Neural cell (in vitro differentiated cells): ENCODE measurements at regions not wholly inside any gene's neighbourhood (a gene's known extent, or its start where the extent isn't known, plus 50 kb on each side); places are given as distances from the start of the nearest gene placed in this dataset.

Source experiments
- H2AFZ ChIP-seq: fragments of 200-600, 300-800 bp; sonication (generic), shearing (Covaris generic); 2 replicates; pipeline ENCODE4 v1.6.0; 2014; ENCODE audit warnings: low read depth, mild to moderate bottlenecking, antibody characterized with exemption, low read length, moderate library complexity
- H3F3A ChIP-seq: fragments of 200-600 bp; shearing (Covaris generic); 2 replicates; pipeline ENCODE4 v1.6.1; 2016; ENCODE audit warnings: mild to moderate bottlenecking, moderate library complexity, mixed read lengths, antibody characterized with exemption, low read length; ENCODE audit not compliant: insufficient read depth, poor library complexity, severe bottlenecking
- H3K27ac ChIP-seq: fragments of 200-600, 300-800 bp; sonication (generic), shearing (Covaris generic); 2 replicates; pipeline ENCODE4 v1.5.1; 2014; ENCODE audit warnings: mild to moderate bottlenecking, low read length, moderate library complexity
- H3K27me3 ChIP-seq: fragments of 300-800, 200-600 bp; sonication (generic), shearing (Covaris generic); 2 replicates; pipeline ENCODE4 v1.6.0; 2014; ENCODE audit warnings: mild to moderate bottlenecking, low read depth, low read length, moderate library complexity; ENCODE audit not compliant: insufficient read depth
- H3K36me3 ChIP-seq: fragments of 300-800, 200-600 bp; sonication (generic), shearing (Covaris generic); 2 replicates; pipeline ENCODE4 v1.5.1; 2014; ENCODE audit warnings: mild to moderate bottlenecking, antibody characterized with exemption, low read length, moderate library complexity; ENCODE audit not compliant: insufficient read depth
- H3K4me2 ChIP-seq: fragments of 300-800, 200-600 bp; sonication (generic), shearing (Covaris generic); 2 replicates; pipeline ENCODE4 v1.6.0; 2014; ENCODE audit warnings: mild to moderate bottlenecking, low read length
- H3K4me3 ChIP-seq: fragments of 300-800, 200-600 bp; sonication (generic), shearing (Covaris generic); 2 replicates; pipeline ENCODE4 v1.5.1; 2014; ENCODE audit warnings: mild to moderate bottlenecking, low read length, moderate library complexity
- H3K79me2 ChIP-seq: fragments of 200-600 bp; shearing (Covaris generic); replicated peaks from 2 replicates; pipeline ENCODE4 v1.6.0; 2014; ENCODE audit warnings: mild to moderate bottlenecking, low read length, moderate library complexity; ENCODE audit not compliant: insufficient read depth
- H3K9ac ChIP-seq: fragments of 300-800, 200-600 bp; sonication (generic), shearing (Covaris generic); 2 replicates; pipeline ENCODE4 v1.6.1; 2016; ENCODE audit warnings: mild to moderate bottlenecking, low read length, mixed read lengths
- H3K9me2 ChIP-seq: fragments of 200-600 bp; shearing (Covaris generic); 2 replicates; pipeline ENCODE4 v1.6.1; 2016; ENCODE audit warnings: mild to moderate bottlenecking, low read length, mixed read lengths; ENCODE audit not compliant: insufficient read depth
- H3K9me3 ChIP-seq: fragments of 200-600, 300-800 bp; sonication (generic), shearing (Covaris generic); 2 replicates; pipeline ENCODE4 v1.6.1; 2016; ENCODE audit warnings: mild to moderate bottlenecking, mixed run types, low read length, moderate library complexity, mixed read lengths
- H4K20me1 ChIP-seq: fragments of 200-600 bp; shearing (Covaris generic); 2 replicates; pipeline ENCODE4 v1.6.1; 2016; ENCODE audit warnings: mild to moderate bottlenecking, mixed run types; ENCODE audit not compliant: insufficient read depth
- EP300 ChIP-seq: fragments of 450-650 bp; conservative IDR thresholded peaks from 2 replicates; pipeline ENCODE4 v1.6.1; 2014; ENCODE audit warnings: antibody characterized with exemption, mild to moderate bottlenecking, moderate library complexity; ENCODE audit not compliant: poor library complexity, severe bottlenecking
- EZH2 ChIP-seq: fragments of 200-600, 300-800 bp; shearing (Covaris generic), sonication (generic); IDR thresholded peaks from 2 replicates; pipeline ENCODE4 v1.6.1; 2014; ENCODE audit warnings: antibody characterized with exemption, low read length, borderline replicate concordance, mild to moderate bottlenecking; ENCODE audit not compliant: insufficient read depth, poor library complexity, severe bottlenecking
- MXI1 ChIP-seq: fragments of 450-650 bp; conservative IDR thresholded peaks from 2 replicates; pipeline ENCODE4 v1.6.1; 2014; ENCODE audit warnings: antibody characterized with exemption, mild to moderate bottlenecking; ENCODE audit not compliant: poor library complexity, severe bottlenecking
- POLR2AphosphoS5 ChIP-seq: IDR thresholded peaks from 2 replicates; pipeline ENCODE4 v1.6.1; 2012
- RAD21 ChIP-seq: fragments of 450-650 bp; conservative IDR thresholded peaks from 2 replicates; pipeline ENCODE4 v1.6.1; 2014; ENCODE audit warnings: antibody characterized with exemption, mild to moderate bottlenecking, moderate library complexity
- SMC3 ChIP-seq: fragments of 450-650 bp; conservative IDR thresholded peaks from 2 replicates; pipeline ENCODE4 v1.6.1; 2014; ENCODE audit warnings: antibody characterized with exemption, mild to moderate bottlenecking, moderate library complexity; ENCODE audit not compliant: poor library complexity
- TAF1 ChIP-seq: IDR thresholded peaks from 2 replicates; pipeline ENCODE4 v1.6.1; 2012; ENCODE audit warnings: low read depth
- TF ChIP-seq, protein P1 (sequence below): IDR thresholded peaks from 2 replicates; pipeline ENCODE4 v1.6.1; 2012; ENCODE audit warnings: borderline replicate concordance
- TF ChIP-seq, protein P2 (sequence below): fragments of 450-650 bp; IDR thresholded peaks from 2 replicates; pipeline ENCODE4 v1.5.1; 2014; ENCODE audit warnings: antibody characterized with exemption, mild to moderate bottlenecking, moderate library complexity; ENCODE audit not compliant: poor library complexity, severe bottlenecking

GRCh38 chr20:7330850-7331249 is 563.4 kb downstream of the BMP2 start:
- Histone ChIP-seq H3F3A (no peaks in the 10 kb centered on the region), H3K4me2 (no peak overlapping the region), H3K9me2 (no peaks in the 10 kb centered on the region), H4K20me1 (no peaks in the 10 kb centered on the region), H3K27ac (no peak overlapping the region), H3K9me3 (no peaks in the 10 kb centered on the region), H2AFZ (no peak overlapping the region), H3K9ac (no peak overlapping the region), H3K36me3 (no peaks in the 10 kb centered on the region), H3K79me2 (no peaks in the 10 kb centered on the region), H3K4me3 (no peak overlapping the region), H3K27me3 (no peaks in the 10 kb centered on the region)
- TF ChIP-seq, protein P1, sequence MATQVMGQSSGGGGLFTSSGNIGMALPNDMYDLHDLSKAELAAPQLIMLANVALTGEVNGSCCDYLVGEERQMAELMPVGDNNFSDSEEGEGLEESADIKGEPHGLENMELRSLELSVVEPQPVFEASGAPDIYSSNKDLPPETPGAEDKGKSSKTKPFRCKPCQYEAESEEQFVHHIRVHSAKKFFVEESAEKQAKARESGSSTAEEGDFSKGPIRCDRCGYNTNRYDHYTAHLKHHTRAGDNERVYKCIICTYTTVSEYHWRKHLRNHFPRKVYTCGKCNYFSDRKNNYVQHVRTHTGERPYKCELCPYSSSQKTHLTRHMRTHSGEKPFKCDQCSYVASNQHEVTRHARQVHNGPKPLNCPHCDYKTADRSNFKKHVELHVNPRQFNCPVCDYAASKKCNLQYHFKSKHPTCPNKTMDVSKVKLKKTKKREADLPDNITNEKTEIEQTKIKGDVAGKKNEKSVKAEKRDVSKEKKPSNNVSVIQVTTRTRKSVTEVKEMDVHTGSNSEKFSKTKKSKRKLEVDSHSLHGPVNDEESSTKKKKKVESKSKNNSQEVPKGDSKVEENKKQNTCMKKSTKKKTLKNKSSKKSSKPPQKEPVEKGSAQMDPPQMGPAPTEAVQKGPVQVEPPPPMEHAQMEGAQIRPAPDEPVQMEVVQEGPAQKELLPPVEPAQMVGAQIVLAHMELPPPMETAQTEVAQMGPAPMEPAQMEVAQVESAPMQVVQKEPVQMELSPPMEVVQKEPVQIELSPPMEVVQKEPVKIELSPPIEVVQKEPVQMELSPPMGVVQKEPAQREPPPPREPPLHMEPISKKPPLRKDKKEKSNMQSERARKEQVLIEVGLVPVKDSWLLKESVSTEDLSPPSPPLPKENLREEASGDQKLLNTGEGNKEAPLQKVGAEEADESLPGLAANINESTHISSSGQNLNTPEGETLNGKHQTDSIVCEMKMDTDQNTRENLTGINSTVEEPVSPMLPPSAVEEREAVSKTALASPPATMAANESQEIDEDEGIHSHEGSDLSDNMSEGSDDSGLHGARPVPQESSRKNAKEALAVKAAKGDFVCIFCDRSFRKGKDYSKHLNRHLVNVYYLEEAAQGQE = no peak
- TF ChIP-seq MXI1 = no peak
- TF ChIP-seq EZH2 = no peak
- TF ChIP-seq, protein P2, sequence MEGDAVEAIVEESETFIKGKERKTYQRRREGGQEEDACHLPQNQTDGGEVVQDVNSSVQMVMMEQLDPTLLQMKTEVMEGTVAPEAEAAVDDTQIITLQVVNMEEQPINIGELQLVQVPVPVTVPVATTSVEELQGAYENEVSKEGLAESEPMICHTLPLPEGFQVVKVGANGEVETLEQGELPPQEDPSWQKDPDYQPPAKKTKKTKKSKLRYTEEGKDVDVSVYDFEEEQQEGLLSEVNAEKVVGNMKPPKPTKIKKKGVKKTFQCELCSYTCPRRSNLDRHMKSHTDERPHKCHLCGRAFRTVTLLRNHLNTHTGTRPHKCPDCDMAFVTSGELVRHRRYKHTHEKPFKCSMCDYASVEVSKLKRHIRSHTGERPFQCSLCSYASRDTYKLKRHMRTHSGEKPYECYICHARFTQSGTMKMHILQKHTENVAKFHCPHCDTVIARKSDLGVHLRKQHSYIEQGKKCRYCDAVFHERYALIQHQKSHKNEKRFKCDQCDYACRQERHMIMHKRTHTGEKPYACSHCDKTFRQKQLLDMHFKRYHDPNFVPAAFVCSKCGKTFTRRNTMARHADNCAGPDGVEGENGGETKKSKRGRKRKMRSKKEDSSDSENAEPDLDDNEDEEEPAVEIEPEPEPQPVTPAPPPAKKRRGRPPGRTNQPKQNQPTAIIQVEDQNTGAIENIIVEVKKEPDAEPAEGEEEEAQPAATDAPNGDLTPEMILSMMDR = no peak
- no peak for TF ChIP-seq TAF1
- no peak for TF ChIP-seq POLR2AphosphoS5
- TF ChIP-seq EP300 = no peak
- no peak for TF ChIP-seq RAD21
- no peak for TF ChIP-seq SMC3

- H3K27ac ChIP-seq = no peak overlapping the region
- no peaks in the 10 kb centered on the region for H3K36me3 ChIP-seq
- no peak overlapping the region for H2AFZ ChIP-seq
- no peak overlapping the region for H3K4me2 ChIP-seq
- H3K79me2 ChIP-seq = no peaks in the 10 kb centered on the region
- no peaks in the 10 kb centered on the region for H3K9me2 ChIP-seq
- no peaks in the 10 kb centered on the region for H3F3A ChIP-seq
- no peak overlapping the region for H3K4me3 ChIP-seq
- H3K27me3 ChIP-seq = no peaks in the 10 kb centered on the region
- no peaks in the 10 kb centered on the region for H4K20me1 ChIP-seq
- TF ChIP-seq, protein P1 = no peak
- no peak overlapping the region for H3K9ac ChIP-seq
- H3K9me3 ChIP-seq = no peaks in the 10 kb centered on the region
These were observed 564.7 kb downstream of the BMP2 start for GRCh38 chr20:7332169-7332568.
